Fibroblast of upper back skin (primary cell): ENCODE measurements at regions not wholly inside any gene's neighbourhood (a gene's known extent, or its start where the extent isn't known, plus 50 kb on each side); places are given as distances from the start of the nearest gene placed in this dataset.
A peak's percentile ranks its signal among the peaks of the same experiment; 100 is the strongest.

Source experiments
- DNase-seq: peaks from one replicate; pipeline ENCODE4 v3.0.0-alpha.2; 2013

DNA sequence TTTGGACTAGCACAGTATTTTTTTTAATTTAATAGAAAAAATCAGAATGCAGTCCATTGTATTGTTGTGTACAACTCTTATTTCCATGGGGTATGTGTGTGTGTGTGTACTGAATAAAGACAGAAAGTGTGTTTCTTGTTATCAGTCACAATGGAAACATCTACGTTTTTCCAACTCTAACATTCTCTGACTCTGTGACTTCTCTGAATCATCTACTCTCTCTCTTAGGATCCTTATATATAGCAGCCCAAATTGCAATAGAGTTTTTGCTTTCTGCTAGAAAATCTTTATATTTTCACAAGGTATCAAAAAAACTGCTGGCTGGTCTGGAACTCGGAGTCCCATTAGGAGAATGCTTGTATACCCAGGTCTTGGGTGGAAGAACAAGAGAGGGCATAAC is 138.9 kb upstream of the ARID2 start:
- no peak for DNase-seq

DNA sequence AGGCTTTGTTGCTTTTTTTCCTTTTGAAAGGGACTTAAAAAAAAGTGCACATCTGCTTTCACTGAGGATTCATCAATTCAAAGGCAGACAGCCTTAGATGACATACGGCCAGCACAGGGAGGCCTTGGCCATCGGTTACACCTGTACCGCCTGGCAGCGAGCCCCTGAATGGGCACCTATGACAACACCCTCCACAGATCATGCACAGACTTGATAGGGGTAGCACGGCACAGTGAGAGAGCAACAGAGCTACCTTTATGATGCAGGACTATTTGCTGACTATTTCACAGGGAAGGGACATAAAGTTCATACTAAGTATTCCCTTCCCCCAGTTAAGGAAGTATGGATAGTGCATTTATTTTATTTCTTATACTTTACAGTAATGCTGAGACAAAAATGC is 137.9 kb upstream of the ARID2 start:
- DNase-seq = no peak

DNA sequence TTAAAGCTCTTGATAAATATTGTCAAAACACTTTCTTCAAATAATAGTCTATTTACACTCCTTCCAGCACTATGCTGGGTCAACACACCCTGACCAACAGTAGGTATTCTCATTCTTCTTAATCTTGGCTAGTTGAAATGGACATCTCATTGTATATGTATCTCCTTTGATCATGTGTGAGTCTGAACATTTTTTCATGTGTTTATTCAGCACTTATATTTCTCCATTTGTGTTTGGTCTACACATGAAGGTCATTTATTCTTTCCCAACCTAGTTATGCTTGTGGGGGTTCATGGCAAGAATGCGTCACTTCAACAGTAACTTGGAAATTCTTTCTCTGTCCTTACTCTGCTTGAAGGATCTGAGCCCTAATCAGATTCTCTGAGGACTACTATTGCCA is 133.1 kb upstream of the ARID2 start:
- DNase-seq = no peak

DNA sequence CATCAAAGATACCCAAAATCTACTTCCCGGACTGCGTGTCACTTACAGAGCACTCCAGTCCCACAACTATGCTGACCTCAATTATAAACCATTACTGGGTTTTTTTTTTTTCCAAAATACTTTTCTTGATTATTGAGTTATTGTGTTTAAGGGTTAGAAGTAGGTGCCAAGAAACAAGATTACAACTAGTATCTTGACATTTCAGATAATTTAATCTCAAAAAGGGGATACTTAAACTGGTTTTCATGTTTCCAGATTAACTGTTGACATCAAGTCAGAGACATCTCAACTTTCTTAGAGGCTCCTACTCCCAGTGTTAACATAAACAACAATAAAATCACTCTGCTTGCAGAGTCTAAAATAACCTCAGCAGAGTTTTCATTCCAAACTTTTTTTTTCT is 131.2 kb upstream of the ARID2 start:
- DNase-seq = no peak

DNA sequence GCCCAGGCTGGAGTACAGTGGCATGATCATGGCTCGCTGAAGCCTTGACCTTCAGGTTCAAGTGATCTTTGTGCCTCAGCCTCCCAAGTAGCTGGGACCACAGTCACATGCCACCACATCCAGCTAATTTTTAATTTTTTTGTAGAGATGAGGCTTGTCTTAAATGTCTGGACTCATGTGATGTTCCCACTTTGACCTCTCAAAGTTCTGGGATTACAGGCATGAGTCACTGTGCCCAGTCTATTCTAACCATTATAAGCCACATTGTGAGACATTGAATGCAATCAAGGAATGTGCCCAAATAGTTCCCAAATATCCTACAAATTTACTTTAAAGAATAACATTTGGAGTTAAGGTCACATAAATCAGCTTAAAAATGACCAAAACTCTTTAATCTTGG is 130.7 kb upstream of the ARID2 start:
- DNase-seq = no peak

DNA sequence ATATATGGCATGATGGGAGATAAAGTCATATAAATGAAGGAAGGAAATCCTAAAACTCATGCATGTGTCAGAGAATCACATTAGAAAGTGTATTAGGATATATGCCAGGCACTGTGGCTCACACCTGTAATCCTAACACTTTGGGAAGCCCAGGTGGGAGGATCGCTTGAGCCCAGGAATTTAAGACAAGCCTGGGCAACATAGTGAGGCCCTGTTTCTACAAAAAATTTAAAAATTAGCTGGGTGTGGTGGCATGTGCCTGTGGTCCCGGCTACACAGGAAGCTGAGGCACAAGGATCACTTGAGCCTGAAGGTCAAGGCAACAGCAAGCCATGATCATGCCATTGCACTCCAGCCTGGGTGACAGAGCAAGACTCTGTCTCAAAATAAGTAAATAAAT is 130.3 kb upstream of the ARID2 start:
- no peak for DNase-seq

DNA sequence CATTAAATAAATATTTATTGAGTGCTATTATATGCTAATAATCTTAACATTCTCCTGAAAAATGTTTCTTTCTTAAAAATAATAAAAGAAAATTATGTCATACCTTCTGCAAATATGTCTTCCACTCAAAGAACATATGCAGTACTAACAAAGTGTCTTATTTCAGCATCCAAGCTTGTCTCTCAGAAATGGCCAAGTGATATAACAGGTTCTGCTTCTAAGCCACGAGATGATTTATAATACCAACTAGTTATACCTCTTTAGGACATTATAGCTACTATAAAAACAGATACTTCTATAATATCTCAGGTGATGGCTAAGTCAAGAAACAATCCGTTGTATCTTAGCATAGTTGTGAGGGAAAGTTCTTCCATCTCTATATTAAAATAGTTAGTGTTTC is 128.1 kb upstream of the ARID2 start:
- DNase-seq = no peak

DNA sequence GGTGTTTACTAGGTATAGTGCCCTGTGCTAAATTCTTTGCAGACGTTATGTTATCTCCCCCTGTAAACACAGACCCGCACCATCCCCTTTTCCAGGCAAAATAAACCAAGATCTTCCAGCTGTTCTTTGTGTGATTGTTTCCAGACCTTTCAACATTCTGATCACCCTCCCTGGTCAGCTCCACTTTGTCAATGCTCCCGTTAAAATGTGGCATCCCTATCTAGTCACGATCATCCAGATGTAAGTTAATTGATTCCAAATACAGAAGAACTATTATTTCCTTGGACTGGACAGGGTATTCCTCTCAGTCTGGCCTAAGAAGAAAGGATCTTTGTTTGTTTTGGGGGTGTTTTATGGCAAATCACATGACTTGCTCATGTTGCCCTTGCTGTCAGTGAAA is 127.6 kb upstream of the ARID2 start:
- no peak for DNase-seq

DNA sequence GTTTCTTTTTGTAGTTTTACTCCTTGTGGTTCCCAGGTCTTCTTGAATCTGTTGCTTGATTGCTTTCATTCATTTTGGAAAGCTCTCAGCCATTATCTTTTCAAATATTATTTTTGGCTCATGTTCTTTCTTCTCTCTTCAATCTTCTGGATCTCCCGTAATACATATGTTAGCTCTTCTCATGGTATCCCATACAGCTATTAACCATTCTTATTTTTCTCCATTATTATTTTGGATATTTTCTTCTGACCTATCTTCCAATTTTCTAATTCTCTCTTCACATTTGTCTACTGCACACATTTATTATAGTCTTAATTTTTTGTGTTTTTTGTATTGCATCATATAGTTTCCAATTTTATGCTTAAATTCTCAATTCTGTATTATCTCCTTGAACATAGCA is 123.9 kb upstream of the ARID2 start:
- no peak for DNase-seq

DNA sequence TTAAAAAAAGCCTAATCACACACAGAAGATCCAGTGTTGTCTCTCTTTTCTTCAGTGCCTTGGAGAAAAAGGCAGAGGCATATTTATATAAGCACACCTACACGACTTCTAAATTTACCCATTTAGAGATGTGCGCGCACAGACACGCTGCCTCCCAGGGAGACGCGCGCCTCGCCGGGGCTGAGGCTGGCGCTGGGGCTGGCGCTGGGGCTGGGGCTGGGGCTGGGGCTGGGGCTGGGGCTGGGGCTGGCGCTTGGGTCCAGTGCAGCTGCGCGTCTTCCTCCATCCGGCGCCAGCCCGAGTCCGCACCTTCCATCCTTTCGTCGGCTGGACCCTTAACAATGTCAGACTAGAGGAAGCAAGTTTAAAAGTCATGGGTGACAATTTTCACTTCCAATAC is 118.4 kb upstream of the ARID2 start:
- DNase-seq = no peak

DNA sequence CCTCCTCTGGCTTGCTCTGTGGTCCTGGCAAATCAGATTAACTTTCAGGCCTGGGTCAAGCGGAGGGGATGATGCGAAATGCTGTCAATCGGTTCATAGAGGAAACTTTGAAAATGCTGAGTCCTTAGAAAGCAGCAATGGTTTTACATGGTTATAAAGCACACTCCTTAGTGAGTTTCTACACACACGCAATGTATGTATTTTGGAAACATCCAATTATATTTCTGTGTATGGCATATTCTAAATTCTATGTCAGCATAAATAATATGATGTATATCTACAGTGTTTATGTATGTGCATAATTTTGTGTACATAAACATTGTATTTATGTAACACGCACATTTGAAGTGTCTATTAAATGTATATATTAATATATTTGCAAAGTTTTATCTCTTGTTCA is 118.0 kb upstream of the ARID2 start:
- no peak for DNase-seq

DNA sequence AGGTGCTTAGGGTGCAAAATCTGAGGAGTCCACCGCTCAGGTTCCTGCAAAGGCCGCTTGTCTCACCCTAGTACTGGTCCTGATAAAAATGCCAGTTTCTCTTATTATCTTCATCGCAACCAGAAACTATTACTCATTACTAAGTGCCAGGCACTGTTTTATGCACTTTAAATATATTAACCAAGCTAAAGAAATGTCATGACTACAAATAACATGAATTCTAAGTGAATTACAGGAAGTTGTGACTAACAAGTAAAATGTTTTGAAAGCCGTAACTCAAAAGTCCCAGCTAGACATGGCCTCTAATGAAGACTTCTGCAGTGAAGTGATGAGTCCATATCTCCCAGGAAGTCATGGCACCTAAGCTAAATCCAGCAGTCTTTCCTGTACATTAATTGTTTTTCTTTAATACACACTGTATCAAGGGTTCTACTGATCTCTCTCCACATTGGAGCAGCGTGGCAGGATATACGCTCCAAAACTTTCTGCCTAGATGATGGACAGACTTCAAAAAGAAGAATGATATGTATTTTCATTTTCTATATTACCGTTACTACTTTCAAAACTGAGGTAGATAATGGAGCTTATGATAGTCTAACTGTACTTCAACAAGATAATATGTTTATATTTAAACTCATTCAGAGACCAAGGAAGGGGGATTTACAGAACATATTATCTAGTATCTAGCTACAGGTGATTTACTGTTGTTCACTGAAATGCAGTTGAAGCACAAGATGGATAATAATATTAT is 117.3 kb upstream of the ARID2 start:
- peak; percentile 32 for DNase-seq

DNA sequence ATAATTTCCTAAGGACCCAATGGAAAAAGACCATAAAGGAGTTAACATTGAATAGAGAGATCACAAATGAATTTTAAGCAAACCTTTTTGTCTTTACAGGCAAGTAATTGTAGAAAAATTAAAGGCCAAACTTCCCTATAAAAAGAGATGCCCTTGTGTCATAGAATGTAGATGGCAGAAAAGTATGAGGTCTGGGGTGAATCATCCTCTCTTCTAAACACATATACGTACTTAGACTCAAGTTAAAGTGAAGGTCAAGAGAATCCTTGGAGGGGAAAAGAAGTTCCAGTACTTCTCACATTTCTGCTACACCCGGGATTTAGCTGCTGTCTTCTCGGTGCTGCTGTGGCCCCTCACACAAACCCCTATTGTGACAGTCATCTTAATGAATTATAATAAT is 116.2 kb upstream of the ARID2 start:
- peak; percentile 13 for DNase-seq

DNA sequence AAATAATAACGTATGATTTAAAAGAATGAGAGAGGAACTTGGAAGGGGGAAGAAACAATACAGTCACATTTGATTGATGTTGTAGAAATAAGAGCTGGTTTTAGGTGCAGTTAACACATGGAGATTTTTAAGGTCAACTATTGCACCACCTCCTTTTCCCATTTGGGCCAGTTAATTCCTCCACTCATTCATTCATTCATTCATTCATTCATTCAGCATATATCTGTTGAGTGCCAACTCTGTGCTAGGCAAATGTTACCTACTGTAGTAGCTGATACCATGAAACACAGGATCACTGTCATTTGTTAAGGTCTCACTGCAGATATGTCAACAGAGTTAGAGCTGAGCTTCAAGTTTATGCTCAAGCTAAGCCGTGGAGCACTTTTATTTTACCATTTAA is 115.7 kb upstream of the ARID2 start:
- DNase-seq = no peak

DNA sequence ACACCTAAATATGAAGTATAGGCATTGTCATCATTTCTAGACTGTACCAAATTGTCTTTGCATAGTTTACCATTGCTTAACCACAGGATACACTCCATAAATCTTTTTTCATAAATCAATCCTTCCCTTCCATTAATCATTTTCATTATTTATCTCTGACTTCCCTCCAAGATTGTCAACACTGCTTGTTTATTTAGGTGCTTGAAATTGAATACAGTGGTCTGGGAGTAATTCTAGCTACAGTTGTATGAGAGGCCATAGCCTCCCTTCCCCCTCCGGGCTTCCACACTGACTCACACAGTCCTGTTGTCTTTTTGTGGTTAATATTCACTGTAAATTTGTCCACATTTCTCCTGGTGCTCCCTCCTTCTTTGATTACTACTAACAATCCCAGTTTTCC is 114.2 kb upstream of the ARID2 start:
- peak; percentile 69 for DNase-seq

DNA sequence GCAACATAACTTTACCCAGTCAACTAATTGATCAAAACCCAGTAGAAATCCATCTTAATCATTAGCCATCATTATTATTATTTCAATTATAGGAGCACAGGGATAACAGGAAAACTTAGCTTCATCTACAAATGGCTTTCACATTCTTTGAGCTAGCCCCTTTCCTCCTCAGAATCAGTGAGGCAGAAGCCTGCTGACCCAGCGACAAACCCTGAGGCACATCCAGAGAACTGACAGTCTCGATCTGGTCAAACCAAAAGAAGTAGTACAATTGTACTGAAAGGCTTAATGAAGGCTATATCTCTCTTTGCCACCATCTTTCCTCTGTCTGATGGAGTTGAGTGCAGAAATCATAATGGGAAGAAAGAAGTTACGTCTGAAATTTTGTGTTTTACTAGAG is 109.8 kb upstream of the ARID2 start:
- DNase-seq = no peak

DNA sequence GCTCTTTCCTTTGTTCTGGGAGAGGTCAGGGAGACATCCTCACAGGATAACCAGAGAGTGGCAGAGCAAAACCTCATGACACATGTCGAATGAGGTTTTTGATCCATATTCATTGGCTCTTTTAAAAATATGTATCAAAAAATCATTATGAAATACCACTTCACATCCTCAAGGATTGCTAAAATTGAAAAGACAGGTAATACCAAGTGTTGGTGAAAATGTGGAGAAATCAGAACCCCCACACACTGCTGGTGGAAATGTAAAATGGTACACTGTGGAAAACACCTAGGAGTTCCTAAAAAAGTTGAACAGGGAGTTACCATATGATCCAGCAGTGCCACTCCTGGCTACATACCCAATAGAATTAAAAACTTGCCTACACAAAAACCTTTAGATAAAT is 107.8 kb upstream of the ARID2 start:
- no peak for DNase-seq

DNA sequence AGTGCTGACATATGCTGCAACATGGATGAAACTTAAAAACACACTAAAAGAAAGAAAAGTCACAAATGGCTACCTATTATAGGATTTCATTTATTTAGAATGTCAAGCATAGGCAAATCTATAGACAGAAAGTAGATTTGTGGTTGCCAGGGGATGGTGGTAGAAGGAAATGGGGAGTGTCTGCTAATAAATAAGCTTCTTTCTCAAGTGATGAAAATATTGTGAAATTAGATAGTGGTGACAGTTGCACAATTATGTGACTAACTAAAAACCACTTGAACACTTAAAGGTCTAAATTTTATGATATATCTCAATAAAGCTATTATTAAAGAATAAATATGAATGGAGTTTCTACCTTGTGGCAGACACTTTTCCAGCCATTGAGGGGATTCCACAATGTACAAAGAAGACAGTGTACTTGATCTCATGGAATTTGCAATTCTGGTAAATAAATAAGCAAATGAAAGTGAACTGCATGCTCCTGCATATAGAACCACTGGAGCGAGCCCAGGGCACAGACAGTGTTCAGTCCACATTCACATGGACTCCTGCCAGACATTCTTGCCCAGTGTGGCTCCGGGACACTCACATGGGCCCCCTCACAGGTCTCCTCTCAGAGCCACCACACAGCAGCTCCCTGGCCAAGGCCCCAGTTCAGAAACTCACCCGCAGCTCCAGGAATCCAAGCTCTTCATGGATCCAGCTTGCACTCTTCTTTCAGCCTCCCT is 107.1 kb upstream of the ARID2 start:
- DNase-seq = no peak

DNA sequence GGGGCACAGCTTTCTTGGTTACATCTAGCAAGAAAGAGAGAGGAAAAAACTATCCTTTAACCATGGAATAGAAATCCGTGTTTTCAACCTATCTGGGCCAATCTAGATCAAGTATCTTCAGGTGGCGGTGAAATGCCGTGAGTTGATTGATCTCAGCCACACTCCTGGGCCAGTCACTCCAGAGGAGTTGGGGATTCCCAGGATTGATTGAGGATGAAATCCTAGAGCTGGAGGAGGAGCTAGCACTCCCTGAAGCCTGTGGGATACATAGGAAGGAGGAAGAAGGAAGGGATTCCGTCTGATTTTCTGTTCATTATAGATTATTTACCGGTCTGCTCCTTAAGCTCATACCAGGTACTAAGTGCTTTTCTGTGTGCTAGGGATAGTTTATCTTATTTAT is 106.3 kb upstream of the ARID2 start:
- no peak for DNase-seq

DNA sequence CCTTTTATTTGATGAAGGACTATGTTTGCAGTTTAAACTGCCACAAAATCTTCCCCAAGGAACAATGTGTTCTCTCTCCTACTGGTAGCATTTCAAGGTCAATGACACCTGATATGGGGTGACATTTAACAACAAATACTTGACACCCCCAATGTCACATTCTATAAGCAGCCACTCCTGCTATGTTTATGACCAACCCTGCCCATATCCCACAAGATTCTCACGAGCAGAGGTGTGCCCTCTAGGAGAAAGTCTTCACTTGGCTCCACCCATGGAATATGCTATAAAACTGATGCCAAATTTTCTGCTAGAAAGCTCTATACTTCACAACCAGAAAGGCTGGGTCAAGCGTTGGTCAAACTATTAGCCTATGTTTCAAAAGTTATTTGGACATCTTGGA is 105.6 kb upstream of the ARID2 start:
- DNase-seq = no peak

DNA sequence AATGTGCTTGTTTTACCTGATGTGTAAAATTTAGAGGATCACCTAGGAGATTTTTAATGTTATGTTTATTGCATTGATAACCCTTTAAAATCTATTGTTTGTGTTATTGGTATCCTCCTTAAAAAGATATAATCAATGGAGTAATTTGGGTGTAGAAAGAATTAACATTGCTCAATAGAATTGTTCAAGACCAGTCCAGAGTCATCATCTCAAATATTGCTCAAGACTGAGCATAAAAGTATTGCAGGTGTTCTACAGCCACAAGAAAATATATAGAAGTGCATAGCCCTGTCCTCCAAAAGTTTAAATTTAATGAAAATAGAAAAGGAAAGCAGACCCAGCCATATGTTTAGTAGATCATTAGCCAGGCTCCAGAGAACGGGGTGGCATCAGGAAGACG is 102.5 kb upstream of the ARID2 start:
- no peak for DNase-seq

DNA sequence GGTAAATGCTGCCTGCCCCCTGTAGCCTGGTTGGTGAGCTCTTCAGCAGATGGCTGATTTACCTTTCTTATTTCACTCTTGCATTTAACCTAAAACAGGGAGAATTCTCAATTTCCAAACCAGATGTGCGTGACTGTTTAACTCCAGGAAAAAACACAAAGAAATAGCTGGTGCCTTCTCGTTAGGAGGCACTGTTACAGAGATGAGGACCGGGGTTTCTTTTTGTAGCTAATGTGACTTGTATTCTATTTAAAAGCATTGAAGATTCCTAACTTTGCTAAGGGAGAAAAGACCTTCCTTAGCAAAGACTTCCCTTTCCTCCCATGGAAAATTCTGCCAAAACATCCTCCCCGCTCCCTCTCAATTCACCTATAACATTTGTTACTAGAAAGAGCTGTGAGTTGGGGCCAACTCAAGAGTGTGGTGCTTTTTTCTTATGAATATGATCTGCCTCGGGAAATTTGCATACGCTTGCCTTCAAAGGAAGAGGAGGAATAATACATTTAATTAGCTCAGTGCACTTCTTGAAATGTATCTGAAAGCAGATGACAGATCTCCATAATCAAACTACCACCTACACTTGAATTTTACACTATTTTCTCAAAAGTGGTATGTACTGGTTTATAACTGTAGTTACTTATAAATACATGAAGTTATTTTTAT is 102.0 kb upstream of the ARID2 start:
- DNase-seq = no peak

DNA sequence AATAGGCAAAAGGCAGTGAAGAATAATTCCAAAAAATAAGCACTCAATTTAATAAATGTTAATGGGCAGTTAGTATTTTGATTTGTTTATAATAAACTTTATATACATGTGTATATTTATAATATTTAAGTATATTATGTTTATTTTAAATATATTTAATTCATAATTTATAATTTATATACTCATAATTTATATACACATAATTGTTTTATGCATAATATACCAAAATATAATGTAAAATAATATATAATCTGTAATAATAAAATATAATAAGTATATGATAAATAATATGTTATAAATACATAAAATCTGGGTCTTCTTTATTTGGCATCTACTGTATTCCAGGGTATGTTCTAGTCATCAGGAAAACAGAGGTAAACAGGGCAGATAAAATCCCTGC is 100.2 kb upstream of the ARID2 start:
- no peak for DNase-seq

DNA sequence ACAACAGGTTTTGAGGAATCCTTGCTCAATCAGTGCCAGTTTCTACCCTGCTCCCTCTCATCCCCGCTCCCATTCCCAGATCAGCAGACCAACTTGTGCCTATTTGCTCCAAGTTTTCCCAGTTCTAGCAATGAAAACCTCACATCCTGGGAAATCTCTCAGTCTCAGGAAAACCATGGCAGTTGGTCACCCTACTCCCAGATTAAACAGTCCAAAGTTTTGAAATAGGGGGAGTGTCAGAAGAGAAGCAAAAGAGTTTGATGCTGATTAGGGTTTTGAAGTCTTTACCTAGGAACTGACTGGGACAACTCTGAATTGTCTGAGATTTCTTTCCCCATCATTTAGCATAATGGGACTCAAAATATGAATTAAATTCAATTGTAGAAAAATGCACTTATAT is 95.8 kb upstream of the ARID2 start:
- DNase-seq = no peak
